ENCODE measurements at regions not wholly inside any gene's neighbourhood (a gene's known extent, or its start where the extent isn't known, plus 50 kb on each side); places are given as distances from the start of the nearest gene placed in this dataset.
"Not testable (repeated sequence)": the region's sequence is repeated elsewhere in the genome, so short reads cannot be mapped to it uniquely, and the experiment has no call there.

DNA sequence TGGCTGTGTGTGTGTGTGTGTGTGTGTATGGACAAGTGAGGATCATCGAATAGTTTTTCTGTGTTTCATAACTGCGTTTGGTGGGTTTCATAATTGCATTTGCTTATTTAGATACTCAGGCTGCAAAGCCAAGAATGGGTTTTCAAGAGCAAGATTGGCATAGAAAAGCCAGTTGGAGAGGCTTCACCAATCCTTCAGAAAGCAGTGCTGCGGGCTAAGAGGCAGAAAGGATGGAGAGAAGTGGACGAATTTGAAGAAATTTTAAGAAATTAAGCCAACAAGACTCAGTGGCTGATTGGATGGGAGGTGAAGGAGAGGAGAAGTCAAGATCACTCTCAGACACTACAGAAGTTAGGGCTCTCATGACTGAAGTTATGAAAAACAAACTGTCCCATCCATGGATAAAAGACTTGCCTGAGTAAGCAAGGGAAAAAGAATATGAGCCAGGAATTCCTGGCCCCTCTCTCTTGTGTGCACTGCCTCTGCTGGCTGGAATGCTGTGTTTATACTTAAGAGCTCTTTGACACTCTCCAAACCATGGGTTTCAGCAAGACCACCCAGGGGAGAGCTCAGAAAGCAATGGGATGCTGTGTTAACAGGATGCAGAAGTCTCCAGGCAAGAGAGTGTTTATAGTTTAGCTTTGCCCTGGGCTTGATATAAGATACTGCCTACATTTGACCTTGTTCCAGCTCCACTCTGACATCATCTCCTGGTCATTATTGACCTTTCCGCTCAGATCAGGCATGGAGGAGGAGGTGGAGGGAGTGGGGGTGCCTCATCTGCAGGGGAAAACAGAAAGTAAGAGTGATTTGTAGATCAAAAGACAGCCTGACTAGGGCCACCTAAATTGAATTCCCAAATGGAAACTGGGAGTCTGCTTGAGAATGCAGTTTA, 232.0 kb upstream of the PLXNA2 start:
- DNase-seq = no peak

DNA sequence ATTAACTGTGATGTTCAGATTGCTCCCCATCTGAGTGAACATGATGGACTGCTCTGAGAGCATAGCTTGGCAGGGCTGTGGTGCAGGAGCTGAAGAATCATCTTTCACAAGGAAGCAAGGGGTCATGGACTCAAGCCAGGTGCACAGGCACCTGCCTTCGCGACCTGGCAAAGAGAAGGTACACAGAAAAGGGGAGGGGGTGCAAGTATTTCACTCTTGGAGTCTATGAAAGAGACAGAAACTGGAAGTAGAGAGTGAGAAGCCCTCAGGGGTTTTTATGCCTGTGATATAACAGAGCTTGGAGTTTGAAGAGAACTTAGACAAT, 232.6 kb upstream of the PLXNA2 start:
- DNase-seq = no peak

DNA sequence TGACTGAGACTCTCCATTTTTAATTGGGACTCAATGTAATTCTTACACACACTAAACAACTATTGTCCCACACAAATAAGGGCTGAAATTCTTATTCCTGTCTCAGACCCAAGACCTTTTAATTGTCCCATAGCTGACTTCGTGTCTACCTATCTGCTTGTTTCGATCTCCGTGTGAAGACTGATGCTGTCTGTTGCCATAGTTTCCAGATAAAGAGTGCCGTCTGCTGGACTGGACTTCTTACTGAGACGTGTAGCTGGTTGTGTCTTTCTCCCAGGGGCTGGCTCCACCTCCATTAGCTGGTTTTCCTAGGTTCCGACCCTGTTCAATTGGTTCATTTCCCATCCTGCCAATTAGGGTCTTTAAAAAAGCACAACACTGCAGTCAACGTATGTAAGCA, 235.3 kb upstream of the PLXNA2 start:
- DNase-seq = no peak

GRCh38 chr1:208485512-208485911, 241.3 kb upstream of the PLXNA2 start:
- no peak for DNase-seq

DNA sequence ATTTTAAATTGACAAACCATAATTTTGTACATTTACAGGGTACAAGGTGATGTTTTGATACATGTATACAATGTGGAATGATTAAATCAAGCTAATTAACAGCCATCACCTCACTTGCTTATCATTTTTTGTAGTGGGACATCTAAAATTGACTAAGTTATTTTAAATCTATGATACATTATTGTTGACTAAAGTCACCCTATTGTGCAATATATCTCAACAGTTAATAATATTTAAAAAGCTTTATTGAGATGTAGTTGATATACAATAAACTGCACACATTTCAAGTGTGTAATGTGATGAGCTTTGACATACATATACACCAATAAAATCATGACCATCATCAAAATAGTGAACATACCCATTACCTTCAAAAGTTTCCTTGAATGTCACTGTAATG, 242.5 kb upstream of the PLXNA2 start:
- no peak for DNase-seq

DNA sequence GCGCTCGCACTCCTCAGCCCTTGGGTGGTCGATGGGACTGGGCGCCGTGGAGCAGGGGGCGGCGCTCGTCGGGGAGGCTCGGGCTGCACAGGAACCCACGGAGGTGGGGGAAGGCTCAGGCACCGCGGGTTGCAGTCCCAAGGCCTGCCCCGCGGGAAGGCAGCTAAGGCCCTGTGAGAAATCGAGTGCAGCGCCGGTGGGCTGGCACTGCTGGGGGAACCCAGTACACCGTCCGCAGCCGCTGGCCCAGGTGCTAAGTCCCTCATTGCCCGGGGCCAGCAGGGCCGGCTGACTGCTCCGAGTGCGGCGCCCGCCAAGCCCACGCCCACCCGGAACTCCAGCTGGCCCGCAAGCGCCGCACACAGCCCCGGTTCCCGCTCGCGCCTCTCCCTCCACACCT, 244.2 kb upstream of the PLXNA2 start:
- DNase-seq = not testable (repeated sequence)

DNA sequence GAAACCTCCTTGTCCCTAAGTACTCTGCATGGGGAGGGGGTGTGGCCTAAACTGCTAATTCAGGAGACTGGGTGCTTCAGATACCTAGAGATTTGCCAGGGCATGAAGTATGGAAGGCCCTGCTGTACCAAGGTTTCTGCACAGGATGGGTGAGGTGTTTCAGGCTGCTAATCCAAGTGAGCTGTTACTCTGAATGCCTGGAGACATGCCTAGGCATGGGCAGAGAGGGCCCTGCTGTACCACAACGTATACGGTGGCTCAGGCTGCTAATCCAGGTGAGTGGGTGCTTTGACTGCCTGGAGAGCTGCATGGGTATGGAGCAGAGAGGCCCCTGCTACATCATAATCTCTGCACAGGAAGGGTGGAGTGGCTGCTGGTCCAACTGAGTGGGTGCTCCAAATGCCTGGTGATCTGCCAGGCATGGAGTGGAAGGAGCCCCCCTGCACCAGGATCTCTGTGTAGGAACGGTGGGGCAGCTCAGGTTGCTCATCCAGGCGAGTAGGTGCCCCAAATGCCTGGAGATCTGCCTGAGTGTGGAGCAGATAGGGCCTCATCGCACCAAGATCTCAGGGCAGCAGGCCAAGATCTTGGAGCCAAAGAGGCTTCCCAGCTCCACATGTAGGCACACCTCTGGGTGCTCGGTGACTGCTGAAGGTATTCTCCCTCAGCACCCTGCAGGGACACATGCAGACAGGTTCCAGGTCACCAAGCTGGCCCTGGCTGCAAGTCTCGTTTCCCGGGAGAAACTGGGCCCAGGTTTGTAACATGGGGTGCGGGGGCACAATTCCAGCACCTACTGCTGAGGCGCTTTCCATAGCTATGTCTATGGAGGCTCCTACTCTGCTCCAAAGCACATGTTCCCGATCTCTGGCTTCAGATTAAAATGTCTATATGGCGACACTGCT, 252.5 kb upstream of the PLXNA2 start:
- no peak for DNase-seq

GRCh38 chr1:208497866-208498541, 253.8 kb upstream of the PLXNA2 start:
- DNase-seq = no peak

- DNase-seq = no peak
Measured at GRCh38 chr1:208499026-208499425, 254.8 kb upstream of the PLXNA2 start.

DNA sequence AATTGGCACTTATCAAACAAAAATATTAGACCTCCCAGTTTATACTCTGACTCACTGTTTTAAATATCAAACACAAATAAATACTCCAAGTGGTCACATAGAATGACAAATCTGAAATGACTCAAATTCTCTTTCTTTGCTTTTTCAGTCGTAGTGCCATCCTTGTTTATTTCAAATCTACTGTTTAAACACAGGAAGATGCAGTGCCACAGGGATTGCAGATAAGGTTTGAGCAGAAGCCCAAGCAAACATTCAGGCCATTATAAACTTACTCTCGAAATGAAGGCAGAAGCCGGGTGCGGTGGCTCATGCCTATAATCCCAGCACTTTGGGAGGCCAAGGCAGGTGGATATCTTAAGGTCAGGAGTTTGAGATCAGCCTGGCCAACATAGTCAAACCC, 255.4 kb upstream of the PLXNA2 start:
- no peak for DNase-seq

DNA sequence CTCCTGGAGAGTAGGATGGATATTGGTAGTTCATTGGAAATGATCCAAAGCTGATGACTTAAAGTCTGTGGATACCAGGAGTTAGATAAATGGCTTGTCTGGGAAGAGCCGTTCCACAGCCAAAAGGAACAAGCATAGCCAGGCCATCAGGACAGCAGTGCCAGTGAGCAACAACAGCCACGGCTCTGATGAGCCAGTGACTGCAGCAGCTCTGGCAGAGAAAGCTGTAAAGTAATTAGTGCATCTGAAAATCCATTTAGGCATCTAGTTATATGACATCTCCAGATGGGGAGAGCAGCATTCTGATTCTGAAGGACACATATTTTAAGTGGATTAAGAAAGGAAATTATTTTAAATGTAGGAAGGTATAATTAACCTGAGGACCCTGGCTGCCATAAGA, 256.2 kb upstream of the PLXNA2 start:
- DNase-seq = no peak

- DNase-seq = no peak
Measured at GRCh38 chr1:208501542-208501941, 257.4 kb upstream of the PLXNA2 start.

DNA sequence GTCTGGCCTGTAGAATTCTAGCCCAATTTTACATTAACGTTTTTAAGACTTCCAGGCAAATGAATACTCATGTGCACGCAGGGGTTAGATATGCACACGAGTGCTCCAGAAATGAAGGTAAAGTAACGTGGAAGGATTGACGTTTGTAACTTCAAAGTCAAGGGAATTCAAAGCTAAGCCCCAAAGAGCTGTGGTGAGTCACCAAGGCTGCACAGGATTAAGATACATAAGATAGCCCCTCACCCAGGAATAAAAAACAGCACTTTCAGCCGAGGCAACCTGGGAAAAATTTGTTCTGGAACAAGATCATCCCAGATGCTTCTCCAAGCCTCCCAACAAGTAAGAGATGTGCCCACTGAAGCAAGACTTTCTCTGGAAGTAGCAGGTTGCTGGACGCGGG, 259.6 kb upstream of the PLXNA2 start:
- DNase-seq = no peak

GRCh38 chr1:208506812-208507211, 262.6 kb upstream of the PLXNA2 start:
- no peak for DNase-seq

GRCh38 chr1:208509072-208509471, 264.9 kb upstream of the PLXNA2 start:
- no peak for DNase-seq

GRCh38 chr1:208510192-208510952, 266.2 kb upstream of the PLXNA2 start:
- DNase-seq = no peak

DNA sequence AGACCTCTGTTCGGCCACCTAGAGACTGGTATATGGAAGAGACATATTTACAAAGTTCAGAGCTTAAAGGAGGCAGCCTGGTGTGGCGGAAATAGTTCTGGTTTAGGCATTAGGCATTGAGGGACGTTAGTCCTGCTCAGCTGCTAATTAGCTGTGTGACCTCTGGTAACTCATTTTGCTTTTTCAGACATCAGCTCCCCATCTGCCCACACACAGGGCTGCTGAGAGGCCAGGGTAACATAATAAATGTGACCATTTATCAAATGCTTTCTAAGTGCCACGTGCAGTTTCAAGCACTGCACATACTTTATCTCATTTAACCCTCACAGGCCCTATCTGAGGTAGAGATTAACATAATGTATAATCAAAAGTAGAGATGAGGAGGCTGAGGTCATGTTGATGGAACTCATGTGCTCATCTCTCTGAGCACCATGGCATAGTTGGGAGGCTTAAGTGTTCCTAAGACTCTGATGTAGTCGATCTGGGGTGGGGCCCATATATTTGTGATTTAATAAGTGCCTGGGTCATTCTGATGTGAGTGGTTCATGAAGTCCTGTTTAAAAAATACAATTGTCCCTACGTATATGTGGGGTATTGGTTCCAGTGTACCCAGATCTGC, 267.2 kb upstream of the PLXNA2 start:
- DNase-seq = no peak

DNA sequence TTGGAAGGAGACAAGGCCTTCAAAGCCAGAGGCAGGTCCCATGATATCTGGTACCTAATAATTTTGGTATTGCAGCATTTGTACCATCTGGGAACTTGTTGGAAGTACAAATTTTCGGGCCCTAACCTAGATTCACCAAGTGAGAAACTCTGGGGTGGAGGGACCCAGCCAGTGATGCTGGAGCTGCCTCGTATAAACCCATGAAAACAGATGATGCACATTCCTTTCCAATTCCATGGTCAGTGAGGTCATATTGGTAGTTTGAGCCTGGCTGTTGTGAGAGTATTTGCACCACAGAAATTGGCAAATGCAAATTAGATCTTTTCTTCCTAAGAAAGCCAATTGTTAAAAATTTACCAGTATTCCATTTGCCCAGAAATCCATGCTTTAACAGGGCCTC, 269.6 kb upstream of the PLXNA2 start:
- no peak for DNase-seq

DNA sequence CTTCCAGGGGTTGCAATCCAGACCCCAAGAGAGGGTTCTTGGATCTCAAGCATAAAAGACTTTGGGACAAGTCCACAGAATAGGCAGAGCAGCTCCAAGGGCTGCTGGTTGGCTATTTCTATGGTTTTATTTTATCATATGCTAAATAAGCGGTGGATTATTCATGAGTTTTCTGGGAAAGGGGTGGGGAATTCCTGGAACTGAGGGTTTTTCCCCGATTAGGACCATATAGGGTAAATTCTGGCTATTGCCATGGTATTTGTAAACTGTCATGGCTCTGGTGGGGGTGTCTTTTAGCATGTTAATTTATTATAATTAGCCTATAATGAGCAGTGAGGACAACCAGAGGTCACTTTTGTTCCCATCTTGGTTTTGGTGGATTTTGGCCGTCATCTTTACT, 270.9 kb upstream of the PLXNA2 start:
- no peak for DNase-seq

DNA sequence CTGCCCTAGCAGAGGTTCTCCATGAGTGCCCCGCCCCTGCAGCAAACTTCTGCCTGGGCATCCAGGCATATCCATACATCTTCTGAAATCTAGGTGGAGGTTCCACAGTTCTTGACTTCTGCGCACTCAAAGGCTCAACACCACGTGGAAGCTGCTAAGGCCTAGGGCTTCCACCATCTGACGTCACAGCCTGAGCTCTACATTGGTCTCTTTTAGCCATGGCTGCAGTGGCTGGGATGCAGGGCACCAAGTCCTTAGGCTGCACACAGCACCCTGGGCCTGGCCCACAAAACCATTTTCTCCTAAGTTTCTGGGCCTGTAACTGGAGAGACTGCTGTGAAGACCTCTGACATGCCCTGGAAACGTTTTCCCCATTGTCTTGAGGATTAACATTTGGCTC, 272.6 kb upstream of the PLXNA2 start:
- DNase-seq = no peak

GRCh38 chr1:208520438-208521099, 276.4 kb upstream of the PLXNA2 start:
- no peak for DNase-seq

- DNase-seq = no peak
Measured at GRCh38 chr1:208521534-208521933, 277.4 kb upstream of the PLXNA2 start.
